Sigmoid colon (tissue), 6 donors: ENCODE measurements at regions not wholly inside any gene's neighbourhood (a gene's known extent, or its start where the extent isn't known, plus 50 kb on each side); places are given as distances from the start of the nearest gene placed in this dataset.
"Not testable (repeated sequence)": the region's sequence is repeated elsewhere in the genome, so short reads cannot be mapped to it uniquely, and the experiment has no call there.

Experiments
- DNase-seq: peaks from one replicate; pipeline ENCODE4 v3.0.0-alpha.2; 2019
- H3K27ac ChIP-seq, 4 donors: fragments of 200-600 bp; sonication (generic); one replicate each; pipeline ENCODE4 v1.5.1; 2016 to 2019; ENCODE audit warnings: mild to moderate bottlenecking in 1 of 4
- H3K27me3 ChIP-seq, 3 donors: fragments of 200-600 bp; sonication (generic); one replicate each; pipeline ENCODE4 v1.5.1; 2019; ENCODE audit warnings: mild to moderate bottlenecking in 1 of 3
- H3K36me3 ChIP-seq, 4 donors: fragments of 200-600 bp; sonication (generic); one replicate each; pipeline ENCODE4 v1.5.1; 2016 to 2019
- H3K4me1 ChIP-seq, 4 donors: fragments of 200-600 bp; sonication (generic); one replicate each; pipeline ENCODE4 v1.5.1; 2017 to 2019
- H3K4me3 ChIP-seq, 4 donors: fragments of 200-600 bp; sonication (generic); one replicate each; pipeline ENCODE4 v1.5.1; 2017 to 2019; ENCODE audit warnings: mild to moderate bottlenecking in 2 of 4, moderate library complexity in 1 of 4
- H3K9me3 ChIP-seq, 4 donors: fragments of 200-600 bp in 3 of 4; sonication (generic) in 3 of 4; one replicate each; pipeline versions ENCODE4 v1.5.1 to v1.6.1; 2013 to 2019
- EP300 ChIP-seq, 4 donors: sonication (generic); formaldehyde crosslinking; IDR thresholded peaks; one replicate each; pipeline ENCODE4 v1.6.1; 2017; ENCODE audit warnings: antibody characterized with exemption in 4 of 4
- POLR2A ChIP-seq, 2 donors: fragments of 450-650 bp; IDR thresholded peaks; one replicate each; pipeline ENCODE4 v1.6.1; 2016; ENCODE audit warnings: antibody characterized with exemption in 2 of 2, mild to moderate bottlenecking in 2 of 2, moderate library complexity in 2 of 2
- POLR2AphosphoS5 ChIP-seq, 4 donors: sonication (generic); formaldehyde crosslinking; IDR thresholded peaks; one replicate each; pipeline ENCODE4 v1.6.1; 2017; ENCODE audit warnings: antibody characterized with exemption in 4 of 4
- WGBS, 2 donors: extraction: QIAGEN DNeasy Blood & Tissue Kit; methylation state at CpG; one replicate each; pipeline ENCODE4 v1.1.7; 2013; 5-methylcytosine and 5-hydroxymethylcytosine counted together
- intact Hi-C: fragments of 100-400 bp; cut with DNase I; formaldehyde crosslinking; loops from one replicate; pipeline ENCODE4 v1.15.1; 2023
- TF ChIP-seq, protein P1 (sequence below), 4 experiments: fragments of 450-650 bp in 3 of 4; fragments of 200-600 bp in 1 of 4; IDR thresholded peaks; one replicate each; pipeline ENCODE4 v1.5.1; 2016 to 2019; ENCODE audit warnings: antibody characterized with exemption in 4 of 4, mild to moderate bottlenecking in 3 of 4, moderate library complexity in 2 of 4
- donor health status: healthy with polysubstance abuse.
- donor health status: healthy.

DNA sequence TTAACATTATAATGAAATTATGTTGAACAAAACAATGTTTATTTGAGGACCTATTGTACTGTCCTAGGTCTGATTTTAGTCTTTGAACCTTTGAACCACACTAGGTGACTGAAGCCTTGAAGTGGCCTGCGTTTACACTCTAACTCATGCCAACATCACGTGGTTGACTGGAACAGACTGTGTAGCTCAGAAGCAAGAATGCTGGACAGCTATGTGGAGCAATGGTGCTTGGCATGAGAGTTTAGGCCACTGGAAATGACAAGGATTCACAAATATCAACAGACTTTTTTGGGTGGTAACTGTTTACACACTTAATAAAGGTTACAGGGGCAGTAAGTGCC is 391.5 kb downstream of the RAP2B start:
- H3K9me3 ChIP-seq: no peaks in the 10 kb centered on the region
- H3K27me3 ChIP-seq: no peaks in the 10 kb centered on the region
- H3K4me1 ChIP-seq: no peaks in the 10 kb centered on the region
- no peaks in the 10 kb centered on the region for H3K36me3 ChIP-seq
- H3K27ac ChIP-seq: no peak overlapping the region
- WGBS, 2 donors: 45 to 79% methylated on average over 2 of the region's 2 CpGs
- TF ChIP-seq EP300 (IDR thresholded peaks at IDR 0.05): no peak
- TF ChIP-seq POLR2A (IDR thresholded peaks at IDR 0.05): no peak
- TF ChIP-seq, protein P1, sequence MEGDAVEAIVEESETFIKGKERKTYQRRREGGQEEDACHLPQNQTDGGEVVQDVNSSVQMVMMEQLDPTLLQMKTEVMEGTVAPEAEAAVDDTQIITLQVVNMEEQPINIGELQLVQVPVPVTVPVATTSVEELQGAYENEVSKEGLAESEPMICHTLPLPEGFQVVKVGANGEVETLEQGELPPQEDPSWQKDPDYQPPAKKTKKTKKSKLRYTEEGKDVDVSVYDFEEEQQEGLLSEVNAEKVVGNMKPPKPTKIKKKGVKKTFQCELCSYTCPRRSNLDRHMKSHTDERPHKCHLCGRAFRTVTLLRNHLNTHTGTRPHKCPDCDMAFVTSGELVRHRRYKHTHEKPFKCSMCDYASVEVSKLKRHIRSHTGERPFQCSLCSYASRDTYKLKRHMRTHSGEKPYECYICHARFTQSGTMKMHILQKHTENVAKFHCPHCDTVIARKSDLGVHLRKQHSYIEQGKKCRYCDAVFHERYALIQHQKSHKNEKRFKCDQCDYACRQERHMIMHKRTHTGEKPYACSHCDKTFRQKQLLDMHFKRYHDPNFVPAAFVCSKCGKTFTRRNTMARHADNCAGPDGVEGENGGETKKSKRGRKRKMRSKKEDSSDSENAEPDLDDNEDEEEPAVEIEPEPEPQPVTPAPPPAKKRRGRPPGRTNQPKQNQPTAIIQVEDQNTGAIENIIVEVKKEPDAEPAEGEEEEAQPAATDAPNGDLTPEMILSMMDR (IDR thresholded peaks at IDR 0.05): no peak
- TF ChIP-seq POLR2AphosphoS5 (IDR thresholded peaks at IDR 0.05): no peak
- intact Hi-C loops: no loop called here
- DNase-seq: no peak
- no peak overlapping the region for H3K4me3 ChIP-seq

DNA sequence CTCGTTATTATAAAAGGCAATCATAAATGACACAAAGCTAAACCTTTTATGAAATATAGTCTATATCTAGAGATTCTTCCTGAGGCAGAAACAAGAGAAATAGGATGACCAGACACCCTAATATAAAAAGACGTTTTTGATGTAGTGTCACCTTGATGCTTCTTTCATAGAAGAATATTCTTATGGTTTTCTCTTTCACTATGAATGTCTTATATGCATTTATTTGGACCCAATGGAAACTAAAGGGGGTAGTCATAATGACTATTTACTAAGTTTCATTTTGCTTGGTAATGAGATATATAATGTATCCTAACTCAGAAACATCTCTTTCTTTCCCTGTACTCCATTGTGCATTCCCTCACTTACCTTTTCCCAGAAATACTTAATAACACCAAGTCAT is 393.9 kb downstream of the RAP2B start:
- no peak for TF ChIP-seq POLR2A (IDR thresholded peaks at IDR 0.05)
- TF ChIP-seq EP300 (IDR thresholded peaks at IDR 0.05): no peak
- TF ChIP-seq, protein P1 (IDR thresholded peaks at IDR 0.05): no peak
- TF ChIP-seq POLR2AphosphoS5 (IDR thresholded peaks at IDR 0.05): no peak
- peaks cover 0 to 4% (median under 1%) of the 10 kb centered on the region in 4 donors for H3K9me3 ChIP-seq
- H3K27ac ChIP-seq: no peak overlapping the region
- no peaks in the 10 kb centered on the region for H3K27me3 ChIP-seq
- intact Hi-C loops: no loop called here
- no peak overlapping the region for H3K4me3 ChIP-seq
- DNase-seq: no peak
- H3K4me1 ChIP-seq: no peaks in the 10 kb centered on the region
- H3K36me3 ChIP-seq: no peaks in the 10 kb centered on the region
- WGBS, 2 donors: 53 to 65% methylated on average over 2 of the region's 2 CpGs

DNA sequence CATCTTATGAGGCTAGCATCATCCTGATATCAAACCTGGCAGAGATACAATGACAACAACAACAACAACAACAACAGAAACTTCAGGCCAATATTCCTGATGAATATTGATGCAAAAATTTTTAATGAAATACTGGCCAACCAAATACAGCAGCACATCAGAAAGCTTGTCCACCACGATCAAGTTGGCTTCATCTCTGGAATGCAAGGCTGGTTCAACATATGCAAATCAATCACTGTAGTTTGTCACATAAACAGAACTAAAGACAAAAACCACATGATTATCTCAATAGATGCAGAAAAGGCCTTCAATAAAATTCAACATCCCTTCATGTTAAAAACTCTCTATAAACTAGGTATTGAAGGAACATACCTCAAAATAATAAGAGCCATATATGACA is 397.3 kb downstream of the RAP2B start:
- H3K27me3 ChIP-seq, DNase-seq, H3K36me3 ChIP-seq, H3K4me1 ChIP-seq, H3K27ac ChIP-seq, intact Hi-C loops, H3K4me3 ChIP-seq: not testable (repeated sequence)
- peaks cover 6 to 14% (median 8%) of the 10 kb centered on the region in 4 donors for H3K9me3 ChIP-seq
- 83 to 85% methylated on average over 1 of the region's 1 CpG for WGBS, 2 donors

DNA sequence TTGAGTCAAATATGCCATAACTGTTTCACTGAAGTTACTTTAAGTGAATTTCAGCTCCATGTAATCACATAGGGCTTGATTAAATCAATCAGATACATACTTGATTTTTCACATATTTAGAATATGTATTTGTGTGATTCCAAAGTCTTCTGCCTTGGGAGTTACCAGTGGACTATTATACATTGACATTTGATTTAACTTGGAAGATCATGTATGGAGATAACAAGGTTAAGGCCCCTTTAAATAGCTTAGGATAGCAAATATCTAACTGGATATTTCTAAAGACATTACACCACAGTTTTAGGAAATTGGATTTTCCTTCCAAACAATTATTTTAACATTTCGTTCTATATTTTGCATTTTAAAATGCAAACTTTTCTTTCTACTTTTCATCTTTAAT is 405.0 kb downstream of the RAP2B start:
- intact Hi-C loops: no loop called here
- no peak for TF ChIP-seq POLR2AphosphoS5 (IDR thresholded peaks at IDR 0.05)
- Histone ChIP-seq H3K4me1 (no peaks in the 10 kb centered on the region), H3K4me3 (no peak overlapping the region), H3K36me3 (no peaks in the 10 kb centered on the region), H3K27me3 (no peaks in the 10 kb centered on the region), H3K27ac (no peak overlapping the region), H3K9me3 (peaks cover 8 to 12% (median 10%) of the 10 kb centered on the region in 4 donors)
- no peak for DNase-seq
- WGBS, 2 donors: 63 to 79% methylated on average over 1 of the region's 1 CpG

DNA sequence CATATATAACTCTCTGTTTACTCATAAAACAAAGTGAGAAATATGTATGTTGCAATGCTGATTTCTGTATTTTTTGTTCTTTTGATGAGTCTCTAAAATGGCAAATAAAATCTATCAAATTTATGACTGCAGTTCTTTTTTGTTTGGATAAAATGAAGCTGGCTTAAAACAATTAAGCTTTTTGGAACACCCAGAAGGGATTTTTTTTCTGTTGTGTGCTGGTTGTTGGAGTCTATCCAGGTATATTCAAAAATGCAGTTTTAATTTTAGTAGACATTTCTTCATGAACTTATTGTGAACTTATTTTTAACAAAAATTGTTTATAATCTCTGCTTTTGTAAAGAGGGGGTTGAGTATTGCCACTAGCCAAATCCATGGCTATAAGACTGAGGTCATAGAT is 405.5 kb downstream of the RAP2B start:
- DNase-seq: no peak
- no peak for TF ChIP-seq EP300 (IDR thresholded peaks at IDR 0.05)
- TF ChIP-seq POLR2AphosphoS5 (IDR thresholded peaks at IDR 0.05): no peak
- TF ChIP-seq POLR2A (IDR thresholded peaks at IDR 0.05): no peak
- TF ChIP-seq, protein P1 (IDR thresholded peaks at IDR 0.05): no peak
- Histone ChIP-seq H3K36me3 (no peaks in the 10 kb centered on the region), H3K4me3 (no peak overlapping the region), H3K27me3 (no peaks in the 10 kb centered on the region), H3K4me1 (no peaks in the 10 kb centered on the region), H3K9me3 (peaks cover 8 to 12% (median 10%) of the 10 kb centered on the region in 4 donors), H3K27ac (no peak overlapping the region)
- intact Hi-C loops: no loop called here

DNA sequence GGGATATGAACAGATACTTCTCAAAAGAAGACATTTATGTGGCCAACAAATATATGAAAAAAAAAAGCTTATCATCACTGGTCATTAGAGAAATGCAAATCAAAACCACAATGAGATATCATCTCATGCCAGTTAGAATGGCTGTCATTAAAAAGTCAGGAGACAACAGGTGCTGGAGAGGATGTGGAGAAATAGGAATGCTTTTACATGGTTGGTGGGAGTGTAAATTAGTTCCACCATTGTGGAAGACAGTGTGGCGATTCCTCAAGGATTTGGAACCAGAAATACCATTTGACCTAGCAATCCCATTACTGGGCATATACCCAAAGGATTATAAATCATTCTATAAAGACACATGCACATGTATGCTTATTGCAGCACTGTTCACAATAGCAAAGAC is 408.5 kb downstream of the RAP2B start:
- DNase-seq, H3K27ac ChIP-seq, intact Hi-C loops, H3K36me3 ChIP-seq, H3K27me3 ChIP-seq, H3K9me3 ChIP-seq, H3K4me1 ChIP-seq, H3K4me3 ChIP-seq: not testable (repeated sequence)
- WGBS, 2 donors: 89 to 93% methylated on average over 1 of the region's 1 CpG
